Thymus (tissue), 11 donors: ENCODE measurements at regions not wholly inside any gene's neighbourhood (a gene's known extent, or its start where the extent isn't known, plus 50 kb on each side); places are given as distances from the start of the nearest gene placed in this dataset.
"Not testable (repeated sequence)": the region's sequence is repeated elsewhere in the genome, so short reads cannot be mapped to it uniquely, and the experiment has no call there.

ENCODE experiments used
- DNase-seq, 9 donors: peaks; one replicate each; pipeline ENCODE4 v3.0.0-alpha.2; 2013; ENCODE audit warnings: low spot score in 9 of 9, low read depth in 6 of 9, missing footprints in 1 of 9
- H3K27ac ChIP-seq, 2 donors: one replicate each; pipeline ENCODE4 v1.5.1; 2013; ENCODE audit warnings: control low read depth in 1 of 2, low read depth in 1 of 2, low read length in 1 of 2, mild to moderate bottlenecking in 1 of 2, moderate library complexity in 1 of 2
- H3K27me3 ChIP-seq, 2 donors: one replicate each; pipeline ENCODE4 v1.5.1; 2013; ENCODE audit warnings: low read length in 1 of 2; ENCODE audit not compliant: control insufficient read depth in 2 of 2, insufficient read depth in 1 of 2
- H3K36me3 ChIP-seq, 2 donors: one replicate each; pipeline ENCODE4 v1.5.1; 2013; ENCODE audit warnings: low read length in 1 of 2, mild to moderate bottlenecking in 1 of 2, moderate library complexity in 1 of 2; ENCODE audit not compliant: control insufficient read depth in 2 of 2, insufficient read depth in 2 of 2
- H3K4me1 ChIP-seq, 2 donors: one replicate each; pipeline ENCODE4 v1.5.1; 2013; ENCODE audit warnings: low read length in 2 of 2; ENCODE audit not compliant: control insufficient read depth in 2 of 2, insufficient read depth in 2 of 2
- H3K4me3 ChIP-seq, 2 donors: one replicate each; pipeline ENCODE4 v1.5.1; 2013; ENCODE audit warnings: low read length in 2 of 2, control low read depth in 1 of 2, mild to moderate bottlenecking in 1 of 2
- H3K9me3 ChIP-seq, 2 donors: one replicate each; pipeline ENCODE4 v1.5.1; 2013; ENCODE audit warnings: low read length in 1 of 2, mild to moderate bottlenecking in 1 of 2; ENCODE audit not compliant: control insufficient read depth in 2 of 2, insufficient read depth in 1 of 2
- WGBS: extraction: QIAGEN DNeasy Blood & Tissue Kit; methylation state at CpG from one replicate; pipeline ENCODE4 v1.1.7; 2013; 5-methylcytosine and 5-hydroxymethylcytosine counted together
- donor health status: healthy.

- Histone ChIP-seq H3K27me3 (no peaks in the 10 kb centered on the region), H3K9me3 (no peaks in the 10 kb centered on the region), H3K36me3 (no peaks in the 10 kb centered on the region), H3K4me3 (no peak overlapping the region), H3K4me1 (no peaks in the 10 kb centered on the region), H3K27ac (no peak overlapping the region)
- WGBS = 80% methylated on average over 2 of the region's 2 CpGs
- no peak for DNase-seq
These were observed 200.9 kb upstream of the IGF1 start for GRCh38 chr12:102681309-102681708.

DNA sequence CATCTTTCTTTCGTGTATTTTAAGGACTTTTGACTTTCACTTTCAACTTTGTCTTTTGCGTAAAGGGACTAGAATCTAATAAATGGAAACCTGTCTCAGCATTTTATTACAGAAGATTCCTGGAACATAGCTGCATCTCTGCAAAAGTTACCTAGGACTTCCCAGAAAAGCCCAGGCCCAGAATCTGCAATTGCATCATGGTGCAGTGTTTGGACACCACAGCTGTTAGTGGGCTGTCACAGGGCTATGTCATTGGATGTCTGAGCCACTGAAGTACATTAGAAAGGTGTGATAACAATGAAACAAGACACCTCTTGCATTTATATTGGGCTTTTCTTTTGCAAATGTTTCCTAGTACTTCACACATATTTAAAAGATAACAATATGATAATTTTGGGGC, 199.9 kb upstream of the IGF1 start:
- Histone ChIP-seq H3K36me3 (no peaks in the 10 kb centered on the region), H3K27ac (no peak overlapping the region), H3K9me3 (no peaks in the 10 kb centered on the region), H3K4me1 (no peaks in the 10 kb centered on the region), H3K27me3 (no peaks in the 10 kb centered on the region), H3K4me3 (no peak overlapping the region)
- no peak for DNase-seq
- 77% methylated on average over 2 of the region's 2 CpGs for WGBS

DNA sequence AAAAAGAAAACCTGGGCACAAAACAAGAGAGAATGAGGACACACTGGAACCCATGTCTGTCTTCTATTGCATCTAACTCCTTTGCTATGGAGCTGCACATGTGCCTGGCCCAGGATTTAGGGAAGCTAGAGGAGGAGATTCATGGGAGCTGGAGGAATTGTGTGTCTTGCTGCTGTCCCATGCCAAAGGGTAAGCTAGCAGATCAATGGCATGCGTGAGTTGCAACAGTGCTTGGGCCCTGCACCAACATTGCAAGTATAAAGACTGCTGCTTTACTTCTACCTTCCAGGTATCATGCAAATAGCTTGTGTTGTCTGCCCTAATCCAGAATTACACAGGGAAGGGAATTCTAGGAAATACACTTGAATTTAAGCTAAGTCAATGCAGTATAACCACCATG, 196.4 kb upstream of the IGF1 start:
- Histone ChIP-seq H3K27ac (no peak overlapping the region), H3K9me3 (no peaks in the 10 kb centered on the region), H3K4me3 (no peak overlapping the region), H3K36me3 (no peaks in the 10 kb centered on the region), H3K27me3 (no peaks in the 10 kb centered on the region), H3K4me1 (no peaks in the 10 kb centered on the region)
- 100% methylated on average over 1 of the region's 1 CpG for WGBS
- no peak for DNase-seq

DNA sequence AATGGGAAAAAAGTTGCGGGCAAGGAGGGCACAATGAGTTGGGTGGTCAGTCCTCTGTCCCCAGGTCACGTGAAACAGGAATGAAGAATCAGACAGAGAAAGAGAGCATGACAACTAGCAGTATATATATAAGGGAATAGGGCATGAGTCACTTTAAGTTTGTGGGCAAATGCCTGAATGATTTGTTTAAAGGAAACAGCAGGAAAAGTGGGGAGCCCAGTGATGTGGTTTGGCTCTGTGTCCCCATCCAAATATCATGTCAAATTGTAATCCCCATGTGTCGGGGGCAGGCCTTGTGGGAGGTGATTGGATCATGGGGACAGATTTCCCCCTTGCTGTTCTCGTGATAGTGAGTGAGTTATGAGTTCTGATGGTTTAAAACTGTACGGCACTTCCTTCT, 195.3 kb upstream of the IGF1 start:
- Histone ChIP-seq H3K27ac (no peak overlapping the region), H3K4me3 (no peak overlapping the region), H3K4me1 (no peaks in the 10 kb centered on the region), H3K36me3 (no peaks in the 10 kb centered on the region), H3K27me3 (no peaks in the 10 kb centered on the region), H3K9me3 (no peaks in the 10 kb centered on the region)
- DNase-seq = no peak
- 59% methylated on average over 5 of the region's 5 CpGs for WGBS

- Histone ChIP-seq H3K27me3 (no peaks in the 10 kb centered on the region), H3K4me3 (no peak overlapping the region), H3K27ac (no peak overlapping the region), H3K4me1 (no peaks in the 10 kb centered on the region), H3K9me3 (no peaks in the 10 kb centered on the region), H3K36me3 (no peaks in the 10 kb centered on the region)
- WGBS = 81% methylated on average over 1 of the region's 1 CpG
- DNase-seq = no peak
These were observed 193.2 kb upstream of the IGF1 start for GRCh38 chr12:102673606-102674005.

- not testable (repeated sequence) for DNase-seq, H3K9me3 ChIP-seq, H3K4me3 ChIP-seq, H3K36me3 ChIP-seq, H3K27ac ChIP-seq, H3K4me1 ChIP-seq, H3K27me3 ChIP-seq
These were observed 191.8 kb upstream of the IGF1 start for GRCh38 chr12:102672212-102672611.

GRCh38 chr12:102669056-102669455, 188.7 kb upstream of the IGF1 start:
- Histone ChIP-seq H3K4me3 (no peak overlapping the region), H3K27ac (no peak overlapping the region), H3K4me1 (no peaks in the 10 kb centered on the region), H3K36me3 (no peaks in the 10 kb centered on the region), H3K9me3 (no peaks in the 10 kb centered on the region), H3K27me3 (no peaks in the 10 kb centered on the region)
- WGBS = 97% methylated on average over 1 of the region's 1 CpG
- no peak for DNase-seq

GRCh38 chr12:102666176-102666575, 185.8 kb upstream of the IGF1 start:
- DNase-seq, H3K4me1 ChIP-seq, H3K27me3 ChIP-seq, H3K9me3 ChIP-seq, H3K4me3 ChIP-seq, H3K36me3 ChIP-seq, H3K27ac ChIP-seq: not testable (repeated sequence)
- WGBS = 19% methylated on average over 3 of the region's 3 CpGs

- H3K36me3 ChIP-seq = no peaks in the 10 kb centered on the region
- no peaks in the 10 kb centered on the region for H3K4me1 ChIP-seq
- peaks cover 0 to 4% of the 10 kb centered on the region in 2 donors for H3K9me3 ChIP-seq
- WGBS = 86% methylated on average over 4 of the region's 4 CpGs
- H3K27ac ChIP-seq = no peak overlapping the region
- DNase-seq = no peak
- no peaks in the 10 kb centered on the region for H3K27me3 ChIP-seq
- no peak overlapping the region for H3K4me3 ChIP-seq
These were observed 179.0 kb upstream of the IGF1 start for GRCh38 chr12:102659200-102659911.

DNA sequence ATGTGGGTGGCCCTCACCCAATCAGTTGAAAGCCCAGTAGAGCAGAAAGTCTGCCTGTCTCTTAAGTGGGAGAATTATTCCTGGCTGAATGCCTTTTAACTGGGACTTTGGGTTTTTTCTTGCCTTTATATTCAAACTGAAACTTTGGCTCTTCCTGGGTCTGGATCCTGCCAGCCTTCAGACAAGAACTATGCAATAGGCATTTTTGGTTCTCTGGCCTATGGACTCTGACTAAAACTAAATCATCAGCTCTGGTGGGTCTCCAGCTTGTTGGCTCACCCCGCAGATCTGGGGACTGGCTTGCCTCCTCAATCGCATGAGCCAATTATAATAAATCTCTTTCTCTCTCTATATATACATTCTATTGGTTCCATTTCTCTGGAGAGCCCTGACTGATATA, 173.0 kb upstream of the IGF1 start:
- no peaks in the 10 kb centered on the region for H3K27me3 ChIP-seq
- no peak overlapping the region for H3K4me3 ChIP-seq
- no peak overlapping the region for H3K27ac ChIP-seq
- H3K36me3 ChIP-seq = no peaks in the 10 kb centered on the region
- over 99% methylated on average over 2 of the region's 2 CpGs for WGBS
- no peak for DNase-seq
- peaks cover 0 to 4% of the 10 kb centered on the region in 2 donors for H3K9me3 ChIP-seq
- H3K4me1 ChIP-seq = no peaks in the 10 kb centered on the region
